Progenitor cell of endocrine pancreas (in vitro differentiated cells): ENCODE measurements at regions not wholly inside any gene's neighbourhood (a gene's known extent, or its start where the extent isn't known, plus 50 kb on each side); places are given as distances from the start of the nearest gene placed in this dataset.

Experiments used
- DNase-seq: peaks from one replicate; pipeline ENCODE4 v3.0.0; 2021; ENCODE audit warnings: low spot score; ENCODE audit not compliant: unreplicated experiment
- H3K27ac Mint-ChIP-seq: 2 replicates; pipeline ENCODE4 v1.8.0; 2021; ENCODE audit warnings: mild to moderate bottlenecking, moderate library complexity, mixed read lengths
- H3K27me3 Mint-ChIP-seq: 2 replicates; pipeline ENCODE4 v1.8.0; 2021; ENCODE audit warnings: mixed read lengths
- H3K36me3 Mint-ChIP-seq: 2 replicates; pipeline ENCODE4 v1.8.0; 2022; ENCODE audit warnings: mixed read lengths; ENCODE audit not compliant: insufficient read depth
- H3K4me1 Mint-ChIP-seq: 2 replicates; pipeline ENCODE4 v1.8.0; 2021; ENCODE audit warnings: low read depth, mixed read lengths
- H3K4me3 Mint-ChIP-seq: 2 replicates; pipeline ENCODE4 v1.8.0; 2021; ENCODE audit warnings: low read depth, mild to moderate bottlenecking, moderate library complexity, mixed read lengths
- H3K9me3 Mint-ChIP-seq: 2 replicates; pipeline ENCODE4 v1.8.0; 2021; ENCODE audit warnings: low read depth, mixed read lengths
- TF ChIP-seq, protein P1 (sequence below): fragments of 200-600 bp; sonication (generic); IDR thresholded peaks from one replicate; pipeline ENCODE4 v1.5.0; 2021; ENCODE audit warnings: antibody characterized with exemption, mild to moderate bottlenecking; ENCODE audit not compliant: unreplicated experiment

- H3K4me1 Mint-ChIP-seq: no peaks in the 10 kb centered on the region
- DNase-seq: no peak
Observed at GRCh38 chr3:187949093-187949820, 204.0 kb upstream of the BCL6 start.

GRCh38 chr3:187950671-187951070 lies 203.3 kb upstream of the LPP start:
- H3K4me3 Mint-ChIP-seq: no peak overlapping the region
- H3K36me3 Mint-ChIP-seq: no peaks in the 10 kb centered on the region
- TF ChIP-seq, protein P1, sequence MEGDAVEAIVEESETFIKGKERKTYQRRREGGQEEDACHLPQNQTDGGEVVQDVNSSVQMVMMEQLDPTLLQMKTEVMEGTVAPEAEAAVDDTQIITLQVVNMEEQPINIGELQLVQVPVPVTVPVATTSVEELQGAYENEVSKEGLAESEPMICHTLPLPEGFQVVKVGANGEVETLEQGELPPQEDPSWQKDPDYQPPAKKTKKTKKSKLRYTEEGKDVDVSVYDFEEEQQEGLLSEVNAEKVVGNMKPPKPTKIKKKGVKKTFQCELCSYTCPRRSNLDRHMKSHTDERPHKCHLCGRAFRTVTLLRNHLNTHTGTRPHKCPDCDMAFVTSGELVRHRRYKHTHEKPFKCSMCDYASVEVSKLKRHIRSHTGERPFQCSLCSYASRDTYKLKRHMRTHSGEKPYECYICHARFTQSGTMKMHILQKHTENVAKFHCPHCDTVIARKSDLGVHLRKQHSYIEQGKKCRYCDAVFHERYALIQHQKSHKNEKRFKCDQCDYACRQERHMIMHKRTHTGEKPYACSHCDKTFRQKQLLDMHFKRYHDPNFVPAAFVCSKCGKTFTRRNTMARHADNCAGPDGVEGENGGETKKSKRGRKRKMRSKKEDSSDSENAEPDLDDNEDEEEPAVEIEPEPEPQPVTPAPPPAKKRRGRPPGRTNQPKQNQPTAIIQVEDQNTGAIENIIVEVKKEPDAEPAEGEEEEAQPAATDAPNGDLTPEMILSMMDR: no peak
- no peaks in the 10 kb centered on the region for H3K9me3 Mint-ChIP-seq
- H3K4me1 Mint-ChIP-seq: no peaks in the 10 kb centered on the region
- H3K27ac Mint-ChIP-seq: no peak overlapping the region
- H3K27me3 Mint-ChIP-seq: peaks cover 25% of the 10 kb centered on the region
- no peak for DNase-seq

More at GRCh38 chr3:187949093-187949820, 204.0 kb upstream of the BCL6 start:
- TF ChIP-seq, protein P1: no peak
- H3K27ac Mint-ChIP-seq: no peak overlapping the region
- peaks cover 19% of the 10 kb centered on the region for H3K27me3 Mint-ChIP-seq
- no peaks in the 10 kb centered on the region for H3K36me3 Mint-ChIP-seq
- H3K9me3 Mint-ChIP-seq: no peaks in the 10 kb centered on the region
- no peak overlapping the region for H3K4me3 Mint-ChIP-seq

- TF ChIP-seq, protein P1: no peak
- Mint-ChIP-seq H3K27ac (no peak overlapping the region), H3K9me3 (no peaks in the 10 kb centered on the region), H3K4me1 (no peaks in the 10 kb centered on the region), H3K4me3 (no peak overlapping the region), H3K27me3 (peaks cover 20% of the 10 kb centered on the region), H3K36me3 (no peaks in the 10 kb centered on the region)
- no peak for DNase-seq
Observed at GRCh38 chr3:187951452-187952190, 202.3 kb upstream of the LPP start.

DNA sequence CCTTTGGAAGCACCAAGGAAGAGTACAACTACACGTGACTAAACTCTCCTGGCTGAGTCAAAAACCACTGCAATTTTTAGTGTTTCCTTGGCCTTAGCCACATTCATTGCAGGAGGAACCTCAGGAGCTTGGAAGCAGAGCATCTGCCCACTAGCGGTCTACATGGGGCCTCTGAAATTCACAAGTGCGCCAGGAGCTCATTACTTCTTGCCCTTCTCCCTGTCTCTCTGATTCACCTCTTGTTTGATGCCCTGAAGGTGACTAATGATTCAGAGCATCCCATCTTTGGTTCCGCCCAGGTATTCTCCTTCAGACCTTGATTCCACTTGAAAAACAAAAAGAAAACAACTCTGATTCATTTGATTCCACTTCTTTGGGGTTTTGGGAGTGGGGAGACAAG lies 201.1 kb upstream of the LPP start:
- H3K27me3 Mint-ChIP-seq: peaks cover 18% of the 10 kb centered on the region

DNA sequence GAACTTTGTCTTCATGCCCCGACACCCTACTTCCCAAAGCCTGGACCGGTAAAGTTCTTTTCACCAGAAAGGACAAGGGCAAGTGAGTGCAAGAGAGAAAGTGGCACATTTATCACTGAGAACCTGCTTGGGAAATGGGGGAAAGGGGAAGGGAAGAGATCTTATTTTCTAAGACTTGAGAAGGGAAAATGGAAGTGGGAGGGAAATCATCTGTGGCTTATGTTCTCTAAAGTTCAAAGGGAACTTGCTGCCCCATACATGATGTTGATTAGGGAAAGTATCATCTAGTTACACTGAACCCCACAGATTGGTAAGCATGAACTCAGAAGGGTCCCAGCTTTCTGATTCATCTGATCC lies 199.5 kb upstream of the LPP start:
- Mint-ChIP-seq H3K9me3 (no peaks in the 10 kb centered on the region), H3K4me1 (no peaks in the 10 kb centered on the region), H3K27ac (no peak overlapping the region), H3K27me3 (peaks cover 18% of the 10 kb centered on the region), H3K36me3 (no peaks in the 10 kb centered on the region), H3K4me3 (no peak overlapping the region)
- TF ChIP-seq, protein P1: no peak
- DNase-seq: no peak

More for the DNA sequence above, 201.1 kb upstream of the LPP start:
- H3K4me1 Mint-ChIP-seq: no peaks in the 10 kb centered on the region
- TF ChIP-seq, protein P1: no peak
- no peak overlapping the region for H3K27ac Mint-ChIP-seq
- H3K4me3 Mint-ChIP-seq: no peak overlapping the region
- DNase-seq: no peak
- H3K36me3 Mint-ChIP-seq: no peaks in the 10 kb centered on the region
- H3K9me3 Mint-ChIP-seq: no peaks in the 10 kb centered on the region
